Prostate gland (tissue), 2 donors: ENCODE measurements at regions not wholly inside any gene's neighbourhood (a gene's known extent, or its start where the extent isn't known, plus 50 kb on each side); places are given as distances from the start of the nearest gene placed in this dataset.

Experiments used
- DNase-seq: peaks from one replicate; pipeline ENCODE4 v3.0.0-alpha.2; 2019; ENCODE audit warnings: low spot score
- H3K27ac ChIP-seq, 2 donors: fragments of 200-600 bp; sonication (generic); 2 replicates each; pipeline ENCODE4 v1.5.1; 2017 to 2019
- H3K27me3 ChIP-seq: fragments of 200-600 bp; sonication (generic); replicated peaks from 2 replicates; pipeline ENCODE4 v1.5.1; 2019; ENCODE audit not compliant: insufficient read depth
- H3K36me3 ChIP-seq, 2 donors: fragments of 200-600 bp; sonication (generic); 1 replicate in 1 of 2; 2 replicates in 1 of 2; pipeline versions ENCODE4 v1.5.1 to v1.8.1; 2017 to 2019
- H3K4me1 ChIP-seq: fragments of 200-600 bp; sonication (generic); replicated peaks from 2 replicates; pipeline ENCODE4 v1.5.1; 2019
- H3K4me3 ChIP-seq, 2 donors: fragments of 200-600 bp; sonication (generic); 2 replicates each; pipeline ENCODE4 v1.5.1; 2017 to 2019
- H3K9me3 ChIP-seq: fragments of 200-600 bp; sonication (generic); 2 replicates; pipeline ENCODE4 v1.5.1; 2017
- POLR2A ChIP-seq: fragments of 450-650 bp; IDR thresholded peaks from one replicate; pipeline ENCODE4 v1.6.1; 2016; ENCODE audit warnings: antibody characterized with exemption, mild to moderate bottlenecking
- POLR2AphosphoS5 ChIP-seq: sonication (generic); formaldehyde crosslinking; IDR thresholded peaks from one replicate; pipeline ENCODE4 v1.6.1; 2017; ENCODE audit warnings: antibody characterized with exemption
- WGBS: methylation state at CpG from one replicate; pipeline ENCODE4 v1.1.5; 2018; 5-methylcytosine and 5-hydroxymethylcytosine counted together
- intact Hi-C: fragments of 100-400 bp; cut with DNase I; formaldehyde crosslinking; loops from one replicate; pipeline ENCODE4 v1.14.2; 2022
- TF ChIP-seq, protein P1 (sequence below), 4 experiments: fragments of 200-600 bp in 2 of 4; fragments of 450-650 bp in 2 of 4; sonication (generic) in 2 of 4; IDR thresholded peaks; 1 replicate in 3 of 4; 2 replicates in 1 of 4; pipeline ENCODE4 v1.5.1; 2016 to 2019; ENCODE audit warnings: antibody characterized with exemption in 4 of 4, mild to moderate bottlenecking in 2 of 4, moderate library complexity in 2 of 4

DNA sequence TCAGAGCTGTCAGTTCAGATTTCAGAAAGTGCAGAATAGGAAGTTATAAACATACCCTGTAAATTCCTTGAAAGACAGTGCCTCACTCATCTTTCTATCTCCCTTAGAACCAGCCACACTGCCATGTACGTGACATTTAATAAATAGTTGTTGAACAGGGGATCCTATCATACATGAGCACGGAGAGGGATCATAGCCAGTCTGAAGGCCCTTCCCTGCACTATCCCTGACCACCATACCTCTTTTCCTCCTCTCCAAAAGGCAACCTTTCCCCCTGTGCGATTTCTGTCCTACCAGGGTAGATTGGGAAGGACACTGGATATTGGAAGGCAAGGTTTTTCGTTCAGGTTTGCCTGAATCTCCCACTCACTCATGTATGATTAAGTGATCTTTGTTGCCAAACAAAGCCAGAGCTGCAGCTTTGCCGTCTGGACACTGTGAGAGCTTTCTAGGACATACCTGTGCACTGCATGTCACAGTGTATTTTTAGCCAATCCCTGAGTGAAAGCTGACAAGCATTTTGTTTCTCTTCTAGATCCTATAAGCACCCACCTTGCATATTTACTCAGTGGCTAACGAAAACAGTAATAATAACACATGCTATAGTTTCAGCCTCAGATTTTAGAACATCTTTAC lies 986.5 kb upstream of the WWC1 start:
- no peak for DNase-seq
- Histone ChIP-seq H3K27ac (no peak overlapping the region), H3K4me1 (no peaks in the 10 kb centered on the region), H3K36me3 (no peaks in the 10 kb centered on the region), H3K9me3 (no peaks in the 10 kb centered on the region), H3K4me3 (no peak overlapping the region), H3K27me3 (no peaks in the 10 kb centered on the region)
- WGBS: 73% methylated on average over 6 of the region's 6 CpGs
- TF ChIP-seq POLR2AphosphoS5 (no peak), POLR2A (no peak)
- TF ChIP-seq, protein P1, sequence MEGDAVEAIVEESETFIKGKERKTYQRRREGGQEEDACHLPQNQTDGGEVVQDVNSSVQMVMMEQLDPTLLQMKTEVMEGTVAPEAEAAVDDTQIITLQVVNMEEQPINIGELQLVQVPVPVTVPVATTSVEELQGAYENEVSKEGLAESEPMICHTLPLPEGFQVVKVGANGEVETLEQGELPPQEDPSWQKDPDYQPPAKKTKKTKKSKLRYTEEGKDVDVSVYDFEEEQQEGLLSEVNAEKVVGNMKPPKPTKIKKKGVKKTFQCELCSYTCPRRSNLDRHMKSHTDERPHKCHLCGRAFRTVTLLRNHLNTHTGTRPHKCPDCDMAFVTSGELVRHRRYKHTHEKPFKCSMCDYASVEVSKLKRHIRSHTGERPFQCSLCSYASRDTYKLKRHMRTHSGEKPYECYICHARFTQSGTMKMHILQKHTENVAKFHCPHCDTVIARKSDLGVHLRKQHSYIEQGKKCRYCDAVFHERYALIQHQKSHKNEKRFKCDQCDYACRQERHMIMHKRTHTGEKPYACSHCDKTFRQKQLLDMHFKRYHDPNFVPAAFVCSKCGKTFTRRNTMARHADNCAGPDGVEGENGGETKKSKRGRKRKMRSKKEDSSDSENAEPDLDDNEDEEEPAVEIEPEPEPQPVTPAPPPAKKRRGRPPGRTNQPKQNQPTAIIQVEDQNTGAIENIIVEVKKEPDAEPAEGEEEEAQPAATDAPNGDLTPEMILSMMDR (IDR thresholded peaks at IDR 0.05): no peak
- intact Hi-C loops: no loop called here

DNA sequence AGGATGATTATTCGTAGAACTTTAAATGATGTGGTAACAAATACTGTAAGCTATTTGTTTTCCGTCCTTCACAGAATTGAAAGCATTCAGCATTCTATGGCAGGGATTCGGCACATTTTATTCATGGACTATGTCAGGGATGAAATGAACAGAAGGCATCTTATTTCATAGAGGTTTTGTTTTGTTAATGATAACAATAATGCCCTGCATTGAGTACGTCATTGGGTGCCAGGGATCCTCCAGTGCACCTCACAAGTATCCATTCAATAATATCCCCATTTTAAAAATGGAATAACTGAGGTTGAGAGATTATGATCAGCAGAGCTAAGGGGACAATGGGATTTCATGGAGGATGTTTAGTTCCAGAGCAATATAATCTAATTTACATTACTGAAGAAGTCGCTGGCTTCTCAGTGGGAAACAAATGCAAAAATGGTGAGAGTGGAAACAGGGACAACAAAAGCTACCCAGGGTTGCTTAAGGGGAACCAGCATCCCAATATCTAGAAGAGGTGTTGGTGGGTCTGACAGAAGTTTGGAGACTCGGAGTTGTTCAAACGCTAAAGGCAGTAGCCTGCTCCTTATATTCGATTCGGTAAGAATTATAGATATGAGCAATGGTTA lies 985.7 kb upstream of the WWC1 start:
- Histone ChIP-seq H3K9me3 (no peaks in the 10 kb centered on the region), H3K36me3 (no peaks in the 10 kb centered on the region), H3K4me1 (no peaks in the 10 kb centered on the region), H3K27me3 (no peaks in the 10 kb centered on the region), H3K27ac (no peak overlapping the region), H3K4me3 (no peak overlapping the region)
- intact Hi-C loops: no loop called here
- TF ChIP-seq POLR2A (no peak), POLR2AphosphoS5 (no peak)
- TF ChIP-seq, protein P1 (IDR thresholded peaks at IDR 0.05): no peak
- no peak for DNase-seq
- 87% methylated on average over 9 of the region's 9 CpGs for WGBS

DNA sequence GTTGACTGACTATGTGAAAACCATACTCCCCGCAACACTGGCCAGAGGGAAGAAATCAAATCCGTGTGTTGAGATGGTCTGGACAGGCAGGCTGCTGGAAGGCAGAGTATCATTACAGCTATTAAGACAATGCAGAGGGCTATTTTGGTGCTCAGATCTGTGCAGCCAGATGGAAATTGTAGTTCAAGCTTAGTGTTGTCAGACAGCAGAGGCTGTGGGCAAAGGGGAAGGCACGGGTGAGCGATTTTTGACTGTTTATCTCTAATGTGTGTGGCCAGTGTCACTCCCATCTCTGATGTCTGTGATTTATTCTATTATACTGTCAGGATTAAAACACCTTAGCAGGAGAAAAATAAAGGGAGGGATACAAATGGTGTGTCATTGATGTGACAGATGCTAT lies 984.4 kb upstream of the WWC1 start:
- WGBS: 87% methylated on average over 4 of the region's 4 CpGs
- no peak overlapping the region for H3K27ac ChIP-seq
- no peaks in the 10 kb centered on the region for H3K4me1 ChIP-seq
- no peak for TF ChIP-seq POLR2AphosphoS5
- TF ChIP-seq POLR2A: no peak
- TF ChIP-seq, protein P1 (IDR thresholded peaks at IDR 0.05): no peak
- H3K9me3 ChIP-seq: no peaks in the 10 kb centered on the region
- no peaks in the 10 kb centered on the region for H3K36me3 ChIP-seq
- DNase-seq: no peak
- intact Hi-C loops: no loop called here
- H3K4me3 ChIP-seq: no peak overlapping the region
- no peaks in the 10 kb centered on the region for H3K27me3 ChIP-seq

DNA sequence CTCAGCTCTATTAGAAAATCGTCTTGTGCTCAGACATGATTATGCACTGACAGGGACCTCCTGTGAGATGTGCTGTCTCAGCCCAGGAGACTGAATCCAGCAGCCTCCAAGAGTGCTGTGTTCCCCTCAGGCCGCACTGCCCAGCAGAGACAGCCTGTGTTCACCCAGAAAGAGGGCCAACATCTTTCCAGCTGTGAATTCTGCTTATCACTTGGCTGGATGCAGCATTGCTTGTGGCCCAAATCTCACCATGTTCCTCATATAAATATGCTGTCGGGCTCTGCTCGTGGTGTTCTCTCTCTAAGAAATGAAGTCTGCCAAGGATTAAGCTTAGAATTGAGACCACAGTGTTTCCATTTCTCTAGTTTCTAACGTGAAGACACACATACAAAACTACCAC lies 983.0 kb upstream of the WWC1 start:
- H3K9me3 ChIP-seq: no peaks in the 10 kb centered on the region
- no peak for DNase-seq
- intact Hi-C loops: no loop called here
- TF ChIP-seq POLR2A (no peak), POLR2AphosphoS5 (no peak)
- TF ChIP-seq, protein P1 (IDR thresholded peaks at IDR 0.05): no peak
- H3K36me3 ChIP-seq: no peaks in the 10 kb centered on the region
- WGBS: 76% methylated on average over 5 of the region's 5 CpGs
- H3K4me1 ChIP-seq: no peaks in the 10 kb centered on the region
- no peak overlapping the region for H3K27ac ChIP-seq
- H3K4me3 ChIP-seq: no peak overlapping the region
- H3K27me3 ChIP-seq: no peaks in the 10 kb centered on the region

DNA sequence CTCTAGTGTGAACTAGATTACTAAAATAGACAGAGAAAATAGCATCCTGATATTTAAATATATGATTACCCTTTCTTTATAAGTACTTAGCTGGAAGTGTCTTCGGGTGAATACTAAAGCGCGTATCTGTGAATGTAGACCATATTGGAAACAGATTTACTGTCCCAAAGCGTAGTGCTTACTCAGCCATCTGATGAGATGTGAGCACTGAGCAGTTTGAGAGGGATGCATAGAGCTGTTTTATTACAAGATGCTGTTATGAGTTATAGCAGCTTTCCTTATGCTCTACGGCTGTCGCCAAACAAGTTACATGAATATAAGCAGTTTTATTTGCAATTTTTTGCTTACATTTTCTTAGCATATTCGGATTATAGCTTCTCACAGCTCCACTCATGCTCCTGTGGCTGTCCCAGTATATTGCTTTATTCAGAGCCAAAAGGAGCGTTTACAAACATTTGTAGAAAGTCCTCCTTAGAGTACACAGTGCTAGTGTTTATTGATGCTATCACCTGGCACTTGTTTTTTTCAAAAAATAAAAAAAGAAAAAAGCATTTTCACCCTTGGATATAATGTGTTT lies 981.4 kb upstream of the WWC1 start:
- H3K27me3 ChIP-seq: no peaks in the 10 kb centered on the region
- WGBS: 56% methylated on average over 8 of the region's 8 CpGs
- no peaks in the 10 kb centered on the region for H3K9me3 ChIP-seq
- no peaks in the 10 kb centered on the region for H3K4me1 ChIP-seq
- no peak overlapping the region for H3K27ac ChIP-seq
- DNase-seq: no peak
- H3K4me3 ChIP-seq: no peak overlapping the region
- no peaks in the 10 kb centered on the region for H3K36me3 ChIP-seq
- intact Hi-C loops: no loop called here
- TF ChIP-seq, protein P1 (IDR thresholded peaks at IDR 0.05): no peak
- no peak for TF ChIP-seq POLR2AphosphoS5
- no peak for TF ChIP-seq POLR2A
